ENCODE measurements at regions not wholly inside any gene's neighbourhood (a gene's known extent, or its start where the extent isn't known, plus 50 kb on each side); places are given as distances from the start of the nearest gene placed in this dataset.

DNA sequence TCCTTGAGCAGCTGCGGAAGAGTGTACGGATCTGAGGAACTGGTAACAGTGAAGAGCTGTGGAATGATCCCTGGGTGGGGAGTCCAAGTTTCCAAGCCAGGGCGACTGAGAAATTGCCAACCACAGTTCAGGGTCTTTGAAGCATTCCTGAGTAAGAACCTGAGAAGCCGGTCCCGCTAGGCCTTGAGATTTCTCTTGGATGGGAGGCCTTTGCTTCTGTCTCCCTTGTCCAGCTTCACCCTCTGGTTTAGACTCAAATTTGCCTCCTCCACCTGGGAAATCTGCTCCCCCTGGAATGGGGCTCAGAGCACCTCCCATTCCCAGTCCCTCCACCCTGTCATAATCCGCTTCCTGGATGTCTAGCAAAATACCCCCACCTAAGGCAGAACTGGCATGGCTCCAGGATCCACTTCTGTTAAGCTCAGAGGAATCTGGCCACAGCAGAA is 127.7 kb upstream of the DLG1 start:
- Histone ChIP-seq H3K4me1 (ENCODE audit: insufficient read depth, low read length) (peaks cover 25% of the 10 kb centered on the region), H4K20me1 (ENCODE audit: insufficient read depth, low read length) (no peaks in the 10 kb centered on the region), H3K36me3 (ENCODE audit: insufficient read depth, low read length) (no peaks in the 10 kb centered on the region), H3K9me3 (ENCODE audit: low read depth, low read length) (no peaks in the 10 kb centered on the region), H3K4me2 (ENCODE audit: insufficient read depth, low read length) (no peak overlapping the region), H3K27ac (ENCODE audit: low read depth, low read length) (no peak overlapping the region), H3K27me3 (ENCODE audit: insufficient read depth, low read length) (no peaks in the 10 kb centered on the region), H3K79me2 (ENCODE audit: insufficient read depth, low read length) (no peaks in the 10 kb centered on the region), H3K4me3 (ENCODE audit: insufficient read depth, low read length) (no peak overlapping the region), H2AFZ (ENCODE audit: low read length) (no peak overlapping the region)
- no peak for DNase-seq (ENCODE audit: insufficient read length, low spot score, missing footprints)
- TF ChIP-seq, protein P1, sequence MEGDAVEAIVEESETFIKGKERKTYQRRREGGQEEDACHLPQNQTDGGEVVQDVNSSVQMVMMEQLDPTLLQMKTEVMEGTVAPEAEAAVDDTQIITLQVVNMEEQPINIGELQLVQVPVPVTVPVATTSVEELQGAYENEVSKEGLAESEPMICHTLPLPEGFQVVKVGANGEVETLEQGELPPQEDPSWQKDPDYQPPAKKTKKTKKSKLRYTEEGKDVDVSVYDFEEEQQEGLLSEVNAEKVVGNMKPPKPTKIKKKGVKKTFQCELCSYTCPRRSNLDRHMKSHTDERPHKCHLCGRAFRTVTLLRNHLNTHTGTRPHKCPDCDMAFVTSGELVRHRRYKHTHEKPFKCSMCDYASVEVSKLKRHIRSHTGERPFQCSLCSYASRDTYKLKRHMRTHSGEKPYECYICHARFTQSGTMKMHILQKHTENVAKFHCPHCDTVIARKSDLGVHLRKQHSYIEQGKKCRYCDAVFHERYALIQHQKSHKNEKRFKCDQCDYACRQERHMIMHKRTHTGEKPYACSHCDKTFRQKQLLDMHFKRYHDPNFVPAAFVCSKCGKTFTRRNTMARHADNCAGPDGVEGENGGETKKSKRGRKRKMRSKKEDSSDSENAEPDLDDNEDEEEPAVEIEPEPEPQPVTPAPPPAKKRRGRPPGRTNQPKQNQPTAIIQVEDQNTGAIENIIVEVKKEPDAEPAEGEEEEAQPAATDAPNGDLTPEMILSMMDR (IDR thresholded peaks at IDR 0.05; ENCODE audit: extremely low read depth, low read depth, low read length) = no peak

GRCh38 chr3:197425485-197426120 is 127.2 kb upstream of the DLG1 start:
- Histone ChIP-seq H3K36me3 (ENCODE audit: insufficient read depth, low read length) (no peaks in the 10 kb centered on the region), H3K4me3 (ENCODE audit: insufficient read depth, low read length) (no peak overlapping the region), H3K27me3 (ENCODE audit: insufficient read depth, low read length) (no peaks in the 10 kb centered on the region), H4K20me1 (ENCODE audit: insufficient read depth, low read length) (no peaks in the 10 kb centered on the region), H3K9me3 (ENCODE audit: low read depth, low read length) (no peaks in the 10 kb centered on the region), H3K4me1 (ENCODE audit: insufficient read depth, low read length) (peaks cover 21% of the 10 kb centered on the region), H3K79me2 (ENCODE audit: insufficient read depth, low read length) (no peaks in the 10 kb centered on the region), H2AFZ (ENCODE audit: low read length) (no peak overlapping the region), H3K4me2 (ENCODE audit: insufficient read depth, low read length) (no peak overlapping the region), H3K27ac (ENCODE audit: low read depth, low read length) (no peak overlapping the region)
- TF ChIP-seq, protein P1 (IDR thresholded peaks at IDR 0.05; ENCODE audit: extremely low read depth, low read depth, low read length) = no peak
- DNase-seq (ENCODE audit: insufficient read length, low spot score, missing footprints) = no peak

- Histone ChIP-seq H3K36me3 (ENCODE audit: insufficient read depth, low read length) (no peaks in the 10 kb centered on the region), H2AFZ (ENCODE audit: low read length) (no peak overlapping the region), H3K9me3 (ENCODE audit: low read depth, low read length) (no peaks in the 10 kb centered on the region), H3K4me2 (ENCODE audit: insufficient read depth, low read length) (no peak overlapping the region), H3K4me1 (ENCODE audit: insufficient read depth, low read length) (peaks cover 18% of the 10 kb centered on the region), H4K20me1 (ENCODE audit: insufficient read depth, low read length) (no peaks in the 10 kb centered on the region), H3K4me3 (ENCODE audit: insufficient read depth, low read length) (no peak overlapping the region), H3K79me2 (ENCODE audit: insufficient read depth, low read length) (no peaks in the 10 kb centered on the region), H3K27me3 (ENCODE audit: insufficient read depth, low read length) (no peaks in the 10 kb centered on the region), H3K27ac (ENCODE audit: low read depth, low read length) (no peak overlapping the region)
- TF ChIP-seq, protein P1 (IDR thresholded peaks at IDR 0.05; ENCODE audit: extremely low read depth, low read depth, low read length) = no peak
- DNase-seq (ENCODE audit: insufficient read length, low spot score, missing footprints) = peak; percentile 77
Observed at GRCh38 chr3:197424674-197425484, 126.5 kb upstream of the DLG1 start.

DNA sequence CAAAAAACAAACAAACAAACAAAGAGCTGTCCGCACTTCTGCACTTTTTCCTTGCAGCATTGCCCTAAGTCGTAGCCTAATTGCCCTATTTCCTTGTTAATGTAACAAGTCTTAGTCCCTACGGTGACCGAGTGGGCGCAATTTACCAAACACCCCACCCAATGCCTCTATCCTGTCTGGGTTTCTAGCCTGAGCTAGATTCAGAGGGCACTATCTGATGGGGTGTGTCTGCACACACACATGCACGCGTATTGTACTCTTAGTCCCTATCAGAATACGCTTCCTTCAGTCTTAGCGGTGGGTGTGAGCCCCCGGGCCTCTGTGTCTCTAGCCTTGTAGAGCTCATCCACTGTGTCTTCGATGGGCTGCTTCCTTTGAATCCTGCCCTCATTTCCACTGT is 125.9 kb upstream of the DLG1 start:
- Histone ChIP-seq H3K79me2 (ENCODE audit: insufficient read depth, low read length) (no peaks in the 10 kb centered on the region), H3K36me3 (ENCODE audit: insufficient read depth, low read length) (no peaks in the 10 kb centered on the region), H3K27ac (ENCODE audit: low read depth, low read length) (no peak overlapping the region), H4K20me1 (ENCODE audit: insufficient read depth, low read length) (no peaks in the 10 kb centered on the region), H2AFZ (ENCODE audit: low read length) (no peak overlapping the region), H3K4me2 (ENCODE audit: insufficient read depth, low read length) (no peak overlapping the region), H3K4me3 (ENCODE audit: insufficient read depth, low read length) (no peak overlapping the region), H3K27me3 (ENCODE audit: insufficient read depth, low read length) (peaks cover 3% of the 10 kb centered on the region), H3K9me3 (ENCODE audit: low read depth, low read length) (no peaks in the 10 kb centered on the region), H3K4me1 (ENCODE audit: insufficient read depth, low read length) (peaks cover 18% of the 10 kb centered on the region)
- DNase-seq (ENCODE audit: insufficient read length, low spot score, missing footprints) = no peak
- TF ChIP-seq, protein P1 (IDR thresholded peaks at IDR 0.05; ENCODE audit: extremely low read depth, low read depth, low read length) = no peak

Measured in osteoblast (primary cell).